ENCODE measurements at regions not wholly inside any gene's neighbourhood (a gene's known extent, or its start where the extent isn't known, plus 50 kb on each side); places are given as distances from the start of the nearest gene placed in this dataset.

DNA sequence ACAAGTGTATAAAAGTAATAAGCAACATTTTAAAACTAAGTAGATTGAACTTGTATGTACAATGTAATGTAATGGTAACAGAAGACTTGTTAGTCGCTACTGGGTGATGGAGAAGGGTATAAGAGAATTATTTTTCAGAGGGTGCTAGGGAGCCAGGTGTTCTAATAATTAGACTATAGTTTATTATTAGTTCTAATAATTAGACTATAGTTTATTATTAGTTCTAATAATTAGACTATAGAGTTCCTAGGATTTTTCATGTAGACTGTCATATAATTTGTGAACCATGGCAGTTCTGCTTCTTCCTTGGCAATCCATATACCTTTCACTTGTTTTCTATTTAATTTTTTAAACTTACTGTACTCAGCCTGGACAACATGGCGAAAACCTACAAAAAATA, 117.3 kb upstream of the TSPAN5 start:
- intact Hi-C loops (cut with DNase I, micrococcal nuclease), result no loop called here
- DNase-seq (no peak), ATAC-seq (ENCODE audit: poor library complexity) (no peak)
- Histone ChIP-seq H3K36me3 (ENCODE audit: insufficient read depth, low read length) (no peaks in the 10 kb centered on the region), H3K27me3 (ENCODE audit: control insufficient read depth in 1 of 2, insufficient read depth in 2 of 2, low read length in 2 of 2) (no peaks in the 10 kb centered on the region), H3K4me3 (ENCODE audit: low read length) (no peak overlapping the region), H3K9me3 (ENCODE audit: control insufficient read depth in 1 of 2, insufficient read depth in 1 of 2, low read length in 2 of 2) (peaks cover 0 to 7% of the 10 kb centered on the region in 2 experiments), H3K4me1 (ENCODE audit: insufficient read depth, low read length) (no peaks in the 10 kb centered on the region), H3K27ac (ENCODE audit: low read depth in 1 of 2, low read length in 2 of 2) (no peak overlapping the region)
- Mint-ChIP-seq H3K9me3 (peaks cover 2% of the 10 kb centered on the region), H3K4me1 (ENCODE audit: low read depth) (no peaks in the 10 kb centered on the region), H3K27me3 (no peaks in the 10 kb centered on the region), H3K4me3 (no peak overlapping the region), H3K36me3 (ENCODE audit: low read depth) (no peaks in the 10 kb centered on the region), H3K27ac (no peak overlapping the region)
- ChIA-PET POLR2A (interaction anchor here (0.6 to 0.8 kb wide), 2 partner anchors 31 to 394 kb away, joined by 3 read pairs; no protein-coding TSS in a partner anchor), CTCF (interaction anchor here (1.4 kb wide), 1 partner anchor 17 kb away, joined by 4 read pairs; no protein-coding TSS in a partner anchor)
- TF ChIP-seq, protein P1, sequence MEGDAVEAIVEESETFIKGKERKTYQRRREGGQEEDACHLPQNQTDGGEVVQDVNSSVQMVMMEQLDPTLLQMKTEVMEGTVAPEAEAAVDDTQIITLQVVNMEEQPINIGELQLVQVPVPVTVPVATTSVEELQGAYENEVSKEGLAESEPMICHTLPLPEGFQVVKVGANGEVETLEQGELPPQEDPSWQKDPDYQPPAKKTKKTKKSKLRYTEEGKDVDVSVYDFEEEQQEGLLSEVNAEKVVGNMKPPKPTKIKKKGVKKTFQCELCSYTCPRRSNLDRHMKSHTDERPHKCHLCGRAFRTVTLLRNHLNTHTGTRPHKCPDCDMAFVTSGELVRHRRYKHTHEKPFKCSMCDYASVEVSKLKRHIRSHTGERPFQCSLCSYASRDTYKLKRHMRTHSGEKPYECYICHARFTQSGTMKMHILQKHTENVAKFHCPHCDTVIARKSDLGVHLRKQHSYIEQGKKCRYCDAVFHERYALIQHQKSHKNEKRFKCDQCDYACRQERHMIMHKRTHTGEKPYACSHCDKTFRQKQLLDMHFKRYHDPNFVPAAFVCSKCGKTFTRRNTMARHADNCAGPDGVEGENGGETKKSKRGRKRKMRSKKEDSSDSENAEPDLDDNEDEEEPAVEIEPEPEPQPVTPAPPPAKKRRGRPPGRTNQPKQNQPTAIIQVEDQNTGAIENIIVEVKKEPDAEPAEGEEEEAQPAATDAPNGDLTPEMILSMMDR (IDR thresholded peaks at IDR 0.05), result no peak

DNA sequence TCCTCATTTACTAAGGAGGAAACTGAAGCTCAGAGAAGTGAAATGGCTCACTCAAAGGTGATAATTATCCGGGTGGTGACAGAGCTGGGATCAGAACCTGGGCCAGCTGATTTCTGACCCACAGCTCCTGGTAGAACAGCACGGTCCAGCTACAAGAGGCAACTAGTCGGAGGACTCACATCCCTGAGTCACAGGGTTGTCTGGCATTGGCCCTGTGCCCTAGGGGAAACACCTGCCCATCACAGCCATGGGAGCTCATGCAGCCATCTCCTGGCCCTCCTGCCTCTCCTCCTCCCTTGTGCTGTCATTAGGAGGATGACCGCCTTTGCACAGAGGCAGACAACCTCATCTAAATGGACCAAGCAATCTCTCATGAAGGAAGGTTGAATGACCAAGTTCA, 115.2 kb upstream of the TSPAN5 start:
- peaks cover 7 to 13% of the 10 kb centered on the region in 2 experiments for H3K9me3 ChIP-seq (ENCODE audit: control insufficient read depth in 1 of 2, insufficient read depth in 1 of 2, low read length in 2 of 2)
- no peaks in the 10 kb centered on the region for H3K27me3 Mint-ChIP-seq
- no peaks in the 10 kb centered on the region for H3K4me1 Mint-ChIP-seq (ENCODE audit: low read depth)
- ChIA-PET CTCF (no interaction called here), POLR2A (no interaction called here)
- ATAC-seq (ENCODE audit: poor library complexity) (no peak), DNase-seq (no peak)
- intact Hi-C loops (cut with DNase I, micrococcal nuclease), result no loop called here
- no peak overlapping the region for H3K4me3 ChIP-seq (ENCODE audit: low read length)
- H3K36me3 ChIP-seq (ENCODE audit: insufficient read depth, low read length), result no peaks in the 10 kb centered on the region
- no peak overlapping the region for H3K4me3 Mint-ChIP-seq
- TF ChIP-seq, protein P1 (IDR thresholded peaks at IDR 0.05), result no peak
- peaks cover 2% of the 10 kb centered on the region for H3K9me3 Mint-ChIP-seq
- H3K27ac ChIP-seq (ENCODE audit: low read depth in 1 of 2, low read length in 2 of 2), result no peak overlapping the region
- H3K36me3 Mint-ChIP-seq (ENCODE audit: low read depth), result no peaks in the 10 kb centered on the region
- no peaks in the 10 kb centered on the region for H3K4me1 ChIP-seq (ENCODE audit: insufficient read depth, low read length)
- H3K27ac Mint-ChIP-seq, result no peak overlapping the region
- no peaks in the 10 kb centered on the region for H3K27me3 ChIP-seq (ENCODE audit: control insufficient read depth in 1 of 2, insufficient read depth in 2 of 2, low read length in 2 of 2)

DNA sequence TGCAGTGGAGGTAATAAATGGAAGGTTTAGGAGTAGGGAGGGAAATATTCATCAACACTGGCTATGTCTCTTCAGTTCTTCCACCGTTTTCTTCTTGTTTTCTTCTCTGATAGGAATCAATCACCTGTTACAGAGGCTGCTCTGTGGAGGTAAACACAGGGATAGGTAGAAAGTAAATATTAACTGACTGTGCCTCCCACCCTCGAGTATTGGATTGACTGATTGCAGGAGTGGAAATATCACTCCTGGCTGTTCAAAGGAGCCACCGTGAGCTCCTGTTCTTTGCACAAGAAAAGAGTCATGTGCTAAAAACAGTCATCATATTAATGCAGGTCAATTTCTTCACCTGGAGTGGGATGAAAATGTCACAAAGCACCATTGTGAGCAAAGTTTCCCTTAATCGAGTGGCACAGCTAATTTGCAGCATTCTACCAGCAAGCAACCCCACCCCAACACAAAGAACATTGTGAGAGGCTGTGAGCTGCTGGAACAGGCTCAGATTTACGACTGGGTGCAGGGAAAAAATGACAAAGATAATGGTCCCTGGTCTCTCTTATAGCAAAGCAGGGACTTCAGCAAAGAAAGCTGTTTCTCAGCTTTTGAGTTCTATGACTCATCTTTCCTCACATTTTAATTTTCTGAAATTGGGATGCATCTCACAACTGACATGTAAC, 113.7 kb upstream of the TSPAN5 start:
- TF ChIP-seq, protein P1 (IDR thresholded peaks at IDR 0.05), result no peak
- no peaks in the 10 kb centered on the region for H3K4me1 ChIP-seq (ENCODE audit: insufficient read depth, low read length)
- no peak for DNase-seq
- ChIA-PET CTCF (interaction anchor here (1.2 kb wide), 1 partner anchor 19 kb away, joined by 3 read pairs; no protein-coding TSS in a partner anchor), POLR2A (no interaction called here)
- ATAC-seq (ENCODE audit: poor library complexity), result no peak
- H3K27ac Mint-ChIP-seq, result no peak overlapping the region
- no peaks in the 10 kb centered on the region for H3K36me3 Mint-ChIP-seq (ENCODE audit: low read depth)
- H3K4me3 ChIP-seq (ENCODE audit: low read length), result no peak overlapping the region
- H3K9me3 Mint-ChIP-seq, result peaks cover 2% of the 10 kb centered on the region
- H3K4me1 Mint-ChIP-seq (ENCODE audit: low read depth), result no peaks in the 10 kb centered on the region
- no peak overlapping the region for H3K4me3 Mint-ChIP-seq
- intact Hi-C loops (cut with DNase I, micrococcal nuclease), result no loop called here
- no peak overlapping the region for H3K27ac ChIP-seq (ENCODE audit: low read depth in 1 of 2, low read length in 2 of 2)
- no peaks in the 10 kb centered on the region for H3K27me3 ChIP-seq (ENCODE audit: control insufficient read depth in 1 of 2, insufficient read depth in 2 of 2, low read length in 2 of 2)
- no peaks in the 10 kb centered on the region for H3K27me3 Mint-ChIP-seq
- H3K9me3 ChIP-seq (ENCODE audit: control insufficient read depth in 1 of 2, insufficient read depth in 1 of 2, low read length in 2 of 2), result peaks cover 7 to 13% of the 10 kb centered on the region in 2 experiments
- H3K36me3 ChIP-seq (ENCODE audit: insufficient read depth, low read length), result no peaks in the 10 kb centered on the region

Data from CD4-positive, alpha-beta T cell (primary cell).